HEK293 (cell line): ENCODE measurements at regions not wholly inside any gene's neighbourhood (a gene's known extent, or its start where the extent isn't known, plus 50 kb on each side); places are given as distances from the start of the nearest gene placed in this dataset.
"Not testable (repeated sequence)": the region's sequence is repeated elsewhere in the genome, so short reads cannot be mapped to it uniquely, and the experiment has no call there.

Experiments
- CTCF ChIP-seq: fragments of 450-650 bp; formaldehyde crosslinking; IDR thresholded peaks from 2 replicates; pipeline ENCODE4 v1.5.1; 2016; ENCODE audit warnings: missing biosample characterization, missing genetic modification characterization
- REST ChIP-seq: fragments of 450-650 bp; formaldehyde crosslinking; IDR thresholded peaks from 2 replicates; pipeline ENCODE4 v1.5.1; 2016; ENCODE audit warnings: missing biosample characterization, missing genetic modification characterization
- YY1 ChIP-seq: fragments of 450-650 bp; formaldehyde crosslinking; IDR thresholded peaks from 2 replicates; pipeline ENCODE4 v1.5.1; 2018; ENCODE audit warnings: missing biosample characterization, missing genetic modification characterization
- ZBTB26 ChIP-seq: fragments of 450-650 bp; formaldehyde crosslinking; optimal IDR thresholded peaks from 2 replicates; pipeline ENCODE3; 2016; ENCODE audit warnings: missing biosample characterization, mild to moderate bottlenecking, missing genetic modification characterization
- ZBTB49 ChIP-seq: fragments of 450-650 bp; formaldehyde crosslinking; IDR thresholded peaks from 2 replicates; pipeline ENCODE4 v1.5.1; 2016; ENCODE audit warnings: missing biosample characterization, missing genetic modification characterization, low read depth
- ZNF211 ChIP-seq: fragments of 450-650 bp; formaldehyde crosslinking; IDR thresholded peaks from 2 replicates; pipeline ENCODE4 v1.5.1; 2016; ENCODE audit warnings: low read depth, missing biosample characterization, missing genetic modification characterization
- ZNF292 ChIP-seq: fragments of 450-650 bp; formaldehyde crosslinking; IDR thresholded peaks from 2 replicates; pipeline ENCODE4 v1.5.1; 2016; ENCODE audit warnings: low read depth, missing biosample characterization, missing genetic modification characterization, borderline replicate concordance

GRCh38 chr14:56008661-56009060, 109.5 kb upstream of the PELI2 start:
- TF ChIP-seq YY1 (tag by site-specific recombination); ZBTB26 (tag by site-specific recombination); CTCF (tag by site-specific recombination); ZBTB49; ZNF211 (tag by site-specific recombination); ZNF292 (tag by site-specific recombination); REST: not testable (repeated sequence)
